ENCODE measurements at regions not wholly inside any gene's neighbourhood (a gene's known extent, or its start where the extent isn't known, plus 50 kb on each side); places are given as distances from the start of the nearest gene placed in this dataset.

- no CpG with 5 or more reads among the region's 12 CpGs for WGBS, 2 experiments (ENCODE audit: extremely low coverage in 2 of 2, insufficient read length in 1 of 2)
- Histone ChIP-seq H3K4me1 (ENCODE audit: control insufficient read depth, insufficient read depth, low read length) (no peaks in the 10 kb centered on the region), H4K5ac (ENCODE audit: low read depth, low read length) (no peak overlapping the region), H3K4ac (ENCODE audit: low read depth, low read length) (no peak overlapping the region), H3K27me3 (ENCODE audit: control insufficient read depth, insufficient read depth, low read length) (no peaks in the 10 kb centered on the region), H3K23ac (ENCODE audit: low read depth, low read length) (no peak overlapping the region), H4K91ac (ENCODE audit: insufficient read depth, low read depth, low read length) (no peak overlapping the region), H3K27ac (ENCODE audit: insufficient read depth, low read length) (no peak overlapping the region), H2AFZ (replicated peaks; ENCODE audit: low read length, poor library complexity) (peak overlapping the region; percentile 56), H2AK9ac (replicated peaks; ENCODE audit: low read depth, low read length, poor library complexity) (no peak overlapping the region), H3K36me3 (ENCODE audit: control insufficient read depth, insufficient read depth, low read length) (no peaks in the 10 kb centered on the region), H2BK15ac (ENCODE audit: low read depth, low read length) (no peak overlapping the region), H3K56ac (ENCODE audit: extremely low read depth, insufficient read depth, low read length) (no peak overlapping the region), H3K4me3 (ENCODE audit: insufficient read depth, low read depth, low read length) (no peak overlapping the region), H2BK5ac (ENCODE audit: low read depth, low read length, poor library complexity, severe bottlenecking) (no peak overlapping the region), H3K14ac (replicated peaks; ENCODE audit: low read depth, low read length) (no peak overlapping the region), H2BK20ac (ENCODE audit: low read depth, low read length) (no peak overlapping the region), H3K9me1 (ENCODE audit: insufficient read depth, low read length) (no peaks in the 10 kb centered on the region), H2BK120ac (ENCODE audit: low read depth, low read length) (no peak overlapping the region), H4K20me1 (ENCODE audit: insufficient read depth, low read length) (no peaks in the 10 kb centered on the region), H3K9me3 (ENCODE audit: control insufficient read depth, insufficient read depth, low read length) (no peaks in the 10 kb centered on the region), H3K9ac (ENCODE audit: low read depth, low read length) (no peak overlapping the region), H3K4me2 (ENCODE audit: low read depth, low read length) (no peak overlapping the region), H2AK5ac (ENCODE audit: low read depth, low read length) (no peak overlapping the region), H4K8ac (ENCODE audit: low read depth in 2 of 2, low read length in 2 of 2) (no peak overlapping the region), H3K18ac (ENCODE audit: low read depth, low read length) (no peak overlapping the region), H3K79me1 (ENCODE audit: low read depth in 1 of 2, low read length in 2 of 2) (no peaks in the 10 kb centered on the region)
- in situ Hi-C loops (cut with MboI; ENCODE audit: low sequenced_read_pairs) (no loop called here), intact Hi-C loops (cut with micrococcal nuclease) (no loop called here), dilution Hi-C loops (cut with HindIII; ENCODE audit: low sequenced_read_pairs, unreplicated experiment) (no loop called here)
- TF ChIP-seq NFE2L2 (IDR thresholded peaks at IDR 0.05; ENCODE audit: low read depth, low read length) (no peak), USF2 (IDR thresholded peaks at IDR 0.05; ENCODE audit: low read depth, low read length) (no peak), MXI1 (IDR thresholded peaks at IDR 0.05; ENCODE audit: borderline replicate concordance, low read depth, low read length) (no peak), CTCF (conservative IDR thresholded peaks at IDR 0.05; ENCODE audit: low read depth, low read length) (no peak), BHLHE40 (IDR thresholded peaks at IDR 0.05; ENCODE audit: low read depth, low read length) (no peak), SMC3 (IDR thresholded peaks at IDR 0.05; ENCODE audit: low read depth, low read length) (no peak), ELK1 (IDR thresholded peaks at IDR 0.05; ENCODE audit: borderline replicate concordance, low read depth, low read length) (no peak), MAZ (IDR thresholded peaks at IDR 0.05; ENCODE audit: borderline replicate concordance, low read depth, low read length) (no peak), CHD1 (IDR thresholded peaks at IDR 0.05; ENCODE audit: low read depth, low read length) (no peak), MAFK (IDR thresholded peaks at IDR 0.05; ENCODE audit: low read depth, low read length) (no peak)
- POLR2A ChIA-PET (ENCODE audit: unreplicated experiment), result no interaction called here
- no TSS peak for BruUV-seq (replicated peaks)
- ATAC-seq (ENCODE audit: low read depth), result no peak
- no peak for DNase-seq
- CTCF ChIA-PET, result no interaction called here
Observed at GRCh38 chr12:131639270-131639940, 71.5 kb upstream of the SFSWAP start.

Data from IMR-90 (cell line).